Left lung (tissue), 4 donors: ENCODE measurements at regions not wholly inside any gene's neighbourhood (a gene's known extent, or its start where the extent isn't known, plus 50 kb on each side); places are given as distances from the start of the nearest gene placed in this dataset.

Experiments used
- ATAC-seq: fragments of 200-7000 bp; cut with Tn5 transposase; one replicate; pipeline ENCODE4 v1.9.1; 2020; ENCODE audit warnings: moderate library complexity
- DNase-seq, 4 donors: peaks; one replicate each; pipeline ENCODE4 v3.0.0-alpha.2; 2013 to 2020
- H3K27ac ChIP-seq, 2 donors: fragments of 200-600 bp; sonication (generic) in 1 of 2; one replicate each; pipeline versions ENCODE4 v1.5.0 to v1.8.0; 2020 to 2021
- H3K27me3 ChIP-seq, 2 donors: fragments of 200-600 bp; sonication (generic) in 1 of 2; one replicate each; pipeline versions ENCODE4 v1.5.0 to v1.8.0; 2020 to 2021
- H3K36me3 ChIP-seq, 2 donors: fragments of 200-600 bp; sonication (generic) in 1 of 2; one replicate each; pipeline versions ENCODE4 v1.5.0 to v1.8.0; 2020 to 2021
- H3K4me1 ChIP-seq, 2 donors: fragments of 200-600 bp; one replicate each; pipeline ENCODE4 v1.8.0; 2021
- H3K4me3 ChIP-seq, 2 donors: fragments of 200-600 bp; sonication (generic) in 1 of 2; one replicate each; pipeline versions ENCODE4 v1.5.0 to v1.8.0; 2020 to 2021; ENCODE audit warnings: mild to moderate bottlenecking in 1 of 2
- H3K9me3 ChIP-seq, 2 donors: fragments of 200-600 bp; sonication (generic) in 1 of 2; one replicate each; pipeline versions ENCODE4 v1.5.0 to v1.8.0; 2020 to 2021
- CTCF ChIP-seq, 2 donors: fragments of 200-600 bp; sonication (generic) in 1 of 2; IDR thresholded peaks; one replicate each; pipeline versions ENCODE4 v1.5.0 to v1.8.0; 2021; ENCODE audit warnings: antibody characterized with exemption in 2 of 2
- intact Hi-C, 2 donors: fragments of 100-400 bp; cut with DNase I; formaldehyde crosslinking; loops; one replicate each; pipeline versions ENCODE4 v1.11.2 to v1.14.2; 2022
- donor health status: DM: no; HTN: yes; CAD: no.
- donor health status: DM: no; HTN: no; CAD: no.

GRCh38 chr2:41896186-41896846, 151.5 kb upstream of the PKDCC start:
- H3K4me3 ChIP-seq = no peak overlapping the region
- no peaks in the 10 kb centered on the region for H3K36me3 ChIP-seq
- H3K27ac ChIP-seq = no peak overlapping the region
- TF ChIP-seq CTCF (IDR thresholded peaks at IDR 0.05) = no peak
- no peak for ATAC-seq
- H3K9me3 ChIP-seq = no peaks in the 10 kb centered on the region
- intact Hi-C loops = no loop called here
- DNase-seq = no peak
- H3K27me3 ChIP-seq = no peaks in the 10 kb centered on the region
- no peaks in the 10 kb centered on the region for H3K4me1 ChIP-seq

- H3K9me3 ChIP-seq = no peaks in the 10 kb centered on the region
- no peaks in the 10 kb centered on the region for H3K36me3 ChIP-seq
- H3K4me3 ChIP-seq = no peak overlapping the region
- intact Hi-C loops = no loop called here
- peak in 1 of 4 donors; percentile 74 for DNase-seq
- H3K4me1 ChIP-seq = no peaks in the 10 kb centered on the region
- peak; percentile 58 for ATAC-seq
- no peak for TF ChIP-seq CTCF (IDR thresholded peaks at IDR 0.05)
- no peak overlapping the region for H3K27ac ChIP-seq
- H3K27me3 ChIP-seq = no peaks in the 10 kb centered on the region
Observed at GRCh38 chr2:41899189-41899588, 148.6 kb upstream of the PKDCC start.

GRCh38 chr2:41900101-41900577, 147.7 kb upstream of the PKDCC start:
- H3K27ac ChIP-seq = no peak overlapping the region
- no peaks in the 10 kb centered on the region for H3K4me1 ChIP-seq
- intact Hi-C loops = no loop called here
- H3K27me3 ChIP-seq = no peaks in the 10 kb centered on the region
- TF ChIP-seq CTCF (IDR thresholded peaks at IDR 0.05) = no peak
- H3K9me3 ChIP-seq = no peaks in the 10 kb centered on the region
- DNase-seq = no peak
- no peak for ATAC-seq
- H3K4me3 ChIP-seq = no peak overlapping the region
- H3K36me3 ChIP-seq = no peaks in the 10 kb centered on the region

DNA sequence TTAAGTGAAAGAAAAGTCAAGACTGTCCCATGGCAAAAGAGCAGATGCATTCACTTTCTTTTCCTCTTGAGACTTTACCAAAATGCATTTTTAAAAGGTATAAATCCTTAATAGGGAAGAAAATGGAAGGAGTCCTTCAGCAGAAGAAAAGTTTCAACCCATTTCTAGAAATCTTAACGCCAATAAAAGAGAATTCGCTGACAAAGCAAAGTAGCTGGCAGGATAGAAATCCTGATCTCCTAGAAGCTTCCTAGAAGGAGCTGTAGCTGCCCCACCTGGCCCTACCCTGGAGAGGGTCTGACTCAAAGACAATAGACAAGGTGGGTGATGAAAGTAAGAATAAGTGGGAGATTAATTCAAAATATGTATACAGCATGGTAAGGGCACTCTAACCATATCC, 144.9 kb upstream of the PKDCC start:
- intact Hi-C loops = no loop called here
- no peak for TF ChIP-seq CTCF (IDR thresholded peaks at IDR 0.05)
- no peak overlapping the region for H3K4me3 ChIP-seq

GRCh38 chr2:41903474-41904135, 144.2 kb upstream of the PKDCC start:
- intact Hi-C loops = no loop called here
- TF ChIP-seq CTCF (IDR thresholded peaks at IDR 0.05) = no peak
- ATAC-seq (no peak), DNase-seq (no peak)
- H3K36me3 ChIP-seq = no peaks in the 10 kb centered on the region
- H3K9me3 ChIP-seq = no peaks in the 10 kb centered on the region
- H3K27ac ChIP-seq = no peak overlapping the region
- H3K27me3 ChIP-seq = no peaks in the 10 kb centered on the region
- H3K4me3 ChIP-seq = no peak overlapping the region
- H3K4me1 ChIP-seq = peaks cover 0 to 4% of the 10 kb centered on the region in 2 donors

More for the DNA sequence above, 144.9 kb upstream of the PKDCC start:
- no peaks in the 10 kb centered on the region for H3K36me3 ChIP-seq
- no peak for DNase-seq
- no peaks in the 10 kb centered on the region for H3K27me3 ChIP-seq
- no peak overlapping the region for H3K27ac ChIP-seq
- no peaks in the 10 kb centered on the region for H3K9me3 ChIP-seq
- H3K4me1 ChIP-seq = peaks cover 0 to 4% of the 10 kb centered on the region in 2 donors
- ATAC-seq = no peak
